GM12878 (cell line): ENCODE measurements at regions not wholly inside any gene's neighbourhood (a gene's known extent, or its start where the extent isn't known, plus 50 kb on each side); places are given as distances from the start of the nearest gene placed in this dataset.

Source experiments
- ATAC-seq: fragments of 200-7000 bp; cut with Tn5 transposase; 3 replicates; pipeline ENCODE4 v1.9.1; 2020; ENCODE audit warnings: mild to moderate bottlenecking, moderate library complexity
- BruUV-seq: library from RNA; stranded (reverse); fragments of 400-500 nt; replicated peaks from 2 replicates; lab custom pipeline; 2021; lab: Mats Ljungman, UMichigan
- CTCF ChIA-PET: fragments of 300-600 bp; sonication (Branson Sonifier 250); formaldehyde crosslinking; extraction: SDS; loops from one replicate; lab custom pipeline; 2021; ENCODE audit warnings: inconsistent platforms; lab: Yijun Ruan, JAX
- POLR2A ChIA-PET: fragments of 350-600 bp; formaldehyde crosslinking; extraction: SDS; loops from one replicate; lab custom pipeline; 2021; ENCODE audit warnings: inconsistent platforms; lab: Charles Lee
- RAD21 ChIA-PET: fragments of 300-600 bp; sonication (Branson Sonifier 250); formaldehyde crosslinking; loops from one replicate; lab custom pipeline; 2023; ENCODE audit warnings: antibody characterized with exemption; ENCODE audit not compliant: unreplicated experiment; lab: Charles Lee
- SMC1A ChIA-PET: fragments of 300-600 bp; sonication (Branson Sonifier 250); formaldehyde crosslinking; loops from one replicate; lab custom pipeline; 2023; ENCODE audit not compliant: unreplicated experiment, uncharacterized antibody; lab: Charles Lee
- DNase-seq: peaks from one replicate; pipeline ENCODE4 v3.0.0-alpha.2; 2011; ENCODE audit warnings: low read depth, low spot score
- FAIRE-seq: peaks from 3 replicates; lab custom pipeline; 2011; peaks lifted over from hg19 to GRCh38; lab: Jason Lieb, UNC
- H2AFZ ChIP-seq: 2 replicates; pipeline ENCODE4 v1.6.0; 2011; ENCODE audit warnings: low read depth, low read length, control low read depth; ENCODE audit not compliant: control insufficient read depth
- H3K27ac ChIP-seq: 2 replicates; pipeline ENCODE4 v1.5.1; 2011; ENCODE audit warnings: control low read depth; ENCODE audit not compliant: control insufficient read depth, insufficient read depth
- H3K27me3 ChIP-seq, 2 experiments: replicated peaks in 1 of 2; 2 replicates each; pipeline versions ENCODE4 v1.6.0 to v1.6.1; 2011; ENCODE audit warnings: low read length in 1 of 2; ENCODE audit not compliant: control insufficient read depth in 2 of 2, insufficient read depth in 2 of 2
- H3K36me3 ChIP-seq, 2 experiments: 2 replicates each; pipeline ENCODE4 v1.5.1; 2011; ENCODE audit warnings: low read length in 1 of 2; ENCODE audit not compliant: control insufficient read depth in 2 of 2, insufficient read depth in 2 of 2
- H3K4me1 ChIP-seq: 2 replicates; pipeline ENCODE4 v1.6.1; 2011; ENCODE audit warnings: mild to moderate bottlenecking, low read length, moderate library complexity, mixed read lengths; ENCODE audit not compliant: control insufficient read depth, insufficient read depth
- H3K4me2 ChIP-seq: 2 replicates; pipeline ENCODE4 v1.6.0; 2011; ENCODE audit warnings: control low read depth; ENCODE audit not compliant: control insufficient read depth, insufficient read depth
- H3K4me3 ChIP-seq: fragments of 200-600 bp; sonication (generic); 2 replicates; pipeline ENCODE4 v1.5.1; 2016
- H3K79me2 ChIP-seq: 2 replicates; pipeline ENCODE4 v1.6.0; 2011; ENCODE audit warnings: low read length; ENCODE audit not compliant: control insufficient read depth, insufficient read depth
- H3K9ac ChIP-seq: 2 replicates; pipeline ENCODE4 v1.8.0; 2011; ENCODE audit warnings: low read length, control low read depth, mixed read lengths; ENCODE audit not compliant: control insufficient read depth, insufficient read depth
- H3K9me3 ChIP-seq: replicated peaks from 3 replicates; pipeline ENCODE4 v1.5.1; 2011; ENCODE audit warnings: mild to moderate bottlenecking, low read length; ENCODE audit not compliant: control insufficient read depth, insufficient read depth
- H4K20me1 ChIP-seq: 2 replicates; pipeline ENCODE4 v1.6.0; 2011; ENCODE audit not compliant: control insufficient read depth, insufficient read depth
- CBX3 ChIP-seq: fragments of 200-600 bp; sonication (generic); IDR thresholded peaks from 2 replicates; pipeline ENCODE4 v1.6.1; 2016; ENCODE audit warnings: low read depth, borderline replicate concordance
- CHD1 ChIP-seq: IDR thresholded peaks from 2 replicates; pipeline ENCODE4 v1.6.1; 2012; ENCODE audit warnings: low read depth, low read length, improper control_type of control experiment
- CHD2 ChIP-seq: IDR thresholded peaks from 2 replicates; pipeline ENCODE4 v1.6.1; 2011; ENCODE audit warnings: low read depth, low read length, improper control_type of control experiment, borderline replicate concordance
- GATAD2B ChIP-seq: fragments of 450-650 bp; conservative IDR thresholded peaks from 2 replicates; pipeline ENCODE4 v1.6.1; 2017; ENCODE audit warnings: low read depth, mild to moderate bottlenecking, moderate library complexity
- MTA2 ChIP-seq: fragments of 450-650 bp; IDR thresholded peaks from 2 replicates; pipeline ENCODE4 v1.6.1; 2016; ENCODE audit warnings: low read depth, mild to moderate bottlenecking, moderate library complexity
- NFXL1 ChIP-seq: fragments of 450-650 bp; IDR thresholded peaks from 2 replicates; pipeline ENCODE4 v1.6.1; 2017; ENCODE audit warnings: antibody characterized with exemption, mild to moderate bottlenecking, borderline replicate concordance
- RAD51 ChIP-seq: fragments of 450-650 bp; IDR thresholded peaks from 2 replicates; pipeline ENCODE4 v1.6.1; 2016; ENCODE audit warnings: moderate library complexity, mild to moderate bottlenecking, inconsistent platforms
- SREBF2 ChIP-seq: IDR thresholded peaks from 2 replicates; pipeline ENCODE4 v1.6.1; 2012; ENCODE audit warnings: mild to moderate bottlenecking, low read length
- STAT3 ChIP-seq: IDR thresholded peaks from 2 replicates; pipeline ENCODE4 v1.6.1; 2011; ENCODE audit warnings: low read depth, low read length, improper control_type of control experiment
- ZZZ3 ChIP-seq: IDR thresholded peaks from 2 replicates; pipeline ENCODE4 v1.6.1; 2011; ENCODE audit warnings: low read depth; ENCODE audit not compliant: control insufficient read depth, insufficient read length
- WGBS: methylation state at CpG from one replicate; pipeline ENCODE4 v1.1.6; 2016; ENCODE audit warnings: low lambda C conversion rate; ENCODE audit not compliant: insufficient replicate concordance, insufficient coverage; ENCODE audit errors: missing lambda C conversion rate; 5-methylcytosine and 5-hydroxymethylcytosine counted together
- in situ Hi-C: fragments of 300-500 bp; cut with MboI; formaldehyde crosslinking; loops from 9 replicates; pipeline ENCODE4 v1.14.3; 2018; ENCODE audit warnings: mixed read lengths
- intact Hi-C: fragments of 100-400 bp; cut with micrococcal nuclease; formaldehyde crosslinking; loops from one replicate; pipeline ENCODE4 v1.14.2; 2022; ENCODE audit not compliant: unreplicated experiment
- TF ChIP-seq, protein P1 (sequence below): fragments of 450-650 bp; IDR thresholded peaks from 2 replicates; pipeline ENCODE4 v1.6.1; 2017; ENCODE audit warnings: mild to moderate bottlenecking, moderate library complexity

DNA sequence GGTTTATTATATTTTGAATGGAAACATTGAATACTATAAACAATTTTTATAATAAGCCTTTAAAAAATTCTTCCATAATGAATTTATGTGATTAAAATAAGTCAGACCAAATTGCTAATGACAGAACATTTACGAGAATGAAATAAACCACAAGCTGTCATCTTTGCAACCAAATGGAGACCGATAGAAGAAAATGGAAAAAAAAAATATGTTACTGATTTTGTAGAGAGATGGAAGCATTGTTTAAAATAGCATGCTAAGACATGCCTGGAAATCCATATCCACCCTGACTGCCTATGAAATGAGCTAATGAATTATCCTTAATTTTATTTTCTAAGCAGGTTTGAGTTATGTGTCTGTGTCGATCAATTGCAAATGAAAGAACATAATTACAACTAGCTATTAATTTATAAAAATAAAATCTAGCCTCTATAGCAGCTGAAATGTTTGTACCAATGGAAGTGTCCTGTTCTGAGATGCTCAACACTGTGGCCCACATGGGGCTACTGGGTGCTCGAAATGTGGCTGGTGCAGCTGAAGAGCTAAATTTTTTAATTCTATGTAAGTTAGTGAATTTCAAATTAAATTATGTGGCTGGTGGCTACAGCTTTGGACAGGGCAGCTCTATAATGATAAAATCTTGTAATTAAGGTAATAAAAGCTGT, 832.8 kb downstream of the RNF144A start (continued):
- TF ChIP-seq, protein P1, sequence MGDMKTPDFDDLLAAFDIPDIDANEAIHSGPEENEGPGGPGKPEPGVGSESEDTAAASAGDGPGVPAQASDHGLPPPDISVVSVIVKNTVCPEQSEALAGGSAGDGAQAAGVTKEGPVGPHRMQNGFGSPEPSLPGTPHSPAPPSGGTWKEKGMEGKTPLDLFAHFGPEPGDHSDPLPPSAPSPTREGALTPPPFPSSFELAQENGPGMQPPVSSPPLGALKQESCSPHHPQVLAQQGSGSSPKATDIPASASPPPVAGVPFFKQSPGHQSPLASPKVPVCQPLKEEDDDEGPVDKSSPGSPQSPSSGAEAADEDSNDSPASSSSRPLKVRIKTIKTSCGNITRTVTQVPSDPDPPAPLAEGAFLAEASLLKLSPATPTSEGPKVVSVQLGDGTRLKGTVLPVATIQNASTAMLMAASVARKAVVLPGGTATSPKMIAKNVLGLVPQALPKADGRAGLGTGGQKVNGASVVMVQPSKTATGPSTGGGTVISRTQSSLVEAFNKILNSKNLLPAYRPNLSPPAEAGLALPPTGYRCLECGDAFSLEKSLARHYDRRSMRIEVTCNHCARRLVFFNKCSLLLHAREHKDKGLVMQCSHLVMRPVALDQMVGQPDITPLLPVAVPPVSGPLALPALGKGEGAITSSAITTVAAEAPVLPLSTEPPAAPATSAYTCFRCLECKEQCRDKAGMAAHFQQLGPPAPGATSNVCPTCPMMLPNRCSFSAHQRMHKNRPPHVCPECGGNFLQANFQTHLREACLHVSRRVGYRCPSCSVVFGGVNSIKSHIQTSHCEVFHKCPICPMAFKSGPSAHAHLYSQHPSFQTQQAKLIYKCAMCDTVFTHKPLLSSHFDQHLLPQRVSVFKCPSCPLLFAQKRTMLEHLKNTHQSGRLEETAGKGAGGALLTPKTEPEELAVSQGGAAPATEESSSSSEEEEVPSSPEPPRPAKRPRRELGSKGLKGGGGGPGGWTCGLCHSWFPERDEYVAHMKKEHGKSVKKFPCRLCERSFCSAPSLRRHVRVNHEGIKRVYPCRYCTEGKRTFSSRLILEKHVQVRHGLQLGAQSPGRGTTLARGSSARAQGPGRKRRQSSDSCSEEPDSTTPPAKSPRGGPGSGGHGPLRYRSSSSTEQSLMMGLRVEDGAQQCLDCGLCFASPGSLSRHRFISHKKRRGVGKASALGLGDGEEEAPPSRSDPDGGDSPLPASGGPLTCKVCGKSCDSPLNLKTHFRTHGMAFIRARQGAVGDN, result no peak
- TF ChIP-seq NFXL1 (no peak), SREBF2 (no peak), MTA2 (no peak), STAT3 (no peak), CHD1 (no peak), CBX3 (no peak), ZZZ3 (no peak)

DNA sequence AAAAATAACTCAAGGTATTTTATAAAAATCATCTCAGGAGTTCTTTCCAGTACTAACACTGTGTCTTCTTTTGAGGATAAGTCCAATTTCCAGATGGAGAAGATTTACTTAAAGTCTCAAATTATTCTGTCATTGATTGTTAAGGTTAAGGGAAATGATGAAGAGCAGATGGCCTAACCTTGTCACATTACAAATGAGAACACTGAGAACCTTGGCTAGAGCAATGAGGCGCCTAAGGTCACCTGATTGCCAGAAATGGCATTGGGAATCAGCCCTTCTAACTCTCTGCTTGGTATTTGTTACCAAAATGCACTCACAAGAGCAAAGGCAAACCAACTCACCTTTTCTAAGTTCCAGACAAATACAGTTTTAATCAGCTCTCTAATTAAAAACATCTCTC, 835.1 kb downstream of the RNF144A start:
- H3K27me3 ChIP-seq, result no peaks in the 10 kb centered on the region
- H3K9ac ChIP-seq, result no peak overlapping the region
- in situ Hi-C loops (no loop called here), intact Hi-C loops (no loop called here)
- H3K4me1 ChIP-seq, result peaks cover 3% of the 10 kb centered on the region; the same call in 1 of the 2 replicates
- no peak overlapping the region for H3K4me2 ChIP-seq
- no peak overlapping the region for H3K4me3 ChIP-seq
- no peak for DNase-seq
- TF ChIP-seq CHD2, result no peak
- no peak for TF ChIP-seq GATAD2B
- TF ChIP-seq RAD51, result no peak
- no peak overlapping the region for H3K27ac ChIP-seq
- H4K20me1 ChIP-seq, result no peaks in the 10 kb centered on the region
- ChIA-PET CTCF (interaction anchor here (0.6 to 1.2 kb wide), 2 partner anchors 18 to 27 kb away, joined by 3 read pairs; no protein-coding TSS in a partner anchor), SMC1A (interaction anchor here (0.9 to 1.9 kb wide), 8 partner anchors 13 to 244 kb away, joined by 3 to 6 read pairs (median 4); no protein-coding TSS in a partner anchor), RAD21 (no interaction called here), POLR2A (interaction anchor here (1.1 kb wide), 1 partner anchor 73 kb away, joined by 3 read pairs; no protein-coding TSS in a partner anchor)
- BruUV-seq, result no TSS peak
- 0% methylated on average over 1 of the region's 1 CpG for WGBS
- peaks cover 9% of the 10 kb centered on the region for H3K9me3 ChIP-seq
- no peaks in the 10 kb centered on the region for H3K79me2 ChIP-seq
- no peak for FAIRE-seq
- ATAC-seq, result no peak
- no peaks in the 10 kb centered on the region for H3K36me3 ChIP-seq
- no peak overlapping the region for H2AFZ ChIP-seq
